ENCODE measurements at regions not wholly inside any gene's neighbourhood (a gene's known extent, or its start where the extent isn't known, plus 50 kb on each side); places are given as distances from the start of the nearest gene placed in this dataset.
"Not testable (repeated sequence)": the region's sequence is repeated elsewhere in the genome, so short reads cannot be mapped to it uniquely, and the experiment has no call there.

GRCh38 chr14:71770431-71770830 lies 161.8 kb upstream of the RGS6 start:
- Histone ChIP-seq H3K27me3 (ENCODE audit: low read length) (no peaks in the 10 kb centered on the region; the same call in 1 of the 2 replicates), H2AFZ (ENCODE audit: low read depth, low read length, severe bottlenecking) (no peak overlapping the region), H4K20me1 (ENCODE audit: low read depth, low read length) (no peaks in the 10 kb centered on the region)

GRCh38 chr14:71771421-71771820 lies 160.8 kb upstream of the RGS6 start:
- H3K4me3 ChIP-seq (ENCODE audit: insufficient read depth, low read length, poor library complexity, severe bottlenecking); H3F3A ChIP-seq (ENCODE audit: insufficient read depth); H3K9ac ChIP-seq (ENCODE audit: low read length); H3K9me2 ChIP-seq (replicated peaks; ENCODE audit: insufficient read depth, low read length); H2AFZ ChIP-seq (ENCODE audit: low read depth, low read length, severe bottlenecking); H3K27me3 ChIP-seq (ENCODE audit: low read length); H3K36me3 ChIP-seq (ENCODE audit: low read length); H3K9me3 ChIP-seq (ENCODE audit: insufficient read depth, low read length); H3K79me2 ChIP-seq (ENCODE audit: insufficient read depth, low read length); H3K27ac ChIP-seq (ENCODE audit: low read depth, low read length); H4K20me1 ChIP-seq (ENCODE audit: low read depth, low read length); H3K4me2 ChIP-seq (ENCODE audit: low read depth, low read length, poor library complexity, severe bottlenecking): not testable (repeated sequence)

More at GRCh38 chr14:71770431-71770830, 161.8 kb upstream of the RGS6 start:
- Histone ChIP-seq H3K9me2 (replicated peaks; ENCODE audit: insufficient read depth, low read length) (no peaks in the 10 kb centered on the region), H3K4me3 (ENCODE audit: insufficient read depth, low read length, poor library complexity, severe bottlenecking) (no peak overlapping the region), H3K9ac (ENCODE audit: low read length) (no peak overlapping the region), H3K36me3 (ENCODE audit: low read length) (no peaks in the 10 kb centered on the region), H3K27ac (ENCODE audit: low read depth, low read length) (no peak overlapping the region), H3F3A (ENCODE audit: insufficient read depth) (no peaks in the 10 kb centered on the region), H3K4me2 (ENCODE audit: low read depth, low read length, poor library complexity, severe bottlenecking) (no peak overlapping the region), H3K9me3 (ENCODE audit: insufficient read depth, low read length) (no peaks in the 10 kb centered on the region), H3K79me2 (ENCODE audit: insufficient read depth, low read length) (no peaks in the 10 kb centered on the region)
- TF ChIP-seq EZH2phosphoT487 (conservative IDR thresholded peaks at IDR 0.05; ENCODE audit: low read length): no peak
- no peak for TF ChIP-seq CTCF (IDR thresholded peaks at IDR 0.05; ENCODE audit: insufficient read depth, low read length, poor library complexity, severe bottlenecking)

GRCh38 chr14:71771996-71772395 lies 160.2 kb upstream of the RGS6 start:
- not testable (repeated sequence) for H3K4me3 ChIP-seq (ENCODE audit: insufficient read depth, low read length, poor library complexity, severe bottlenecking); H3K9me2 ChIP-seq (replicated peaks; ENCODE audit: insufficient read depth, low read length); H3K79me2 ChIP-seq (ENCODE audit: insufficient read depth, low read length); H3K27me3 ChIP-seq (ENCODE audit: low read length); H4K20me1 ChIP-seq (ENCODE audit: low read depth, low read length); H3K9ac ChIP-seq (ENCODE audit: low read length); H3K9me3 ChIP-seq (ENCODE audit: insufficient read depth, low read length); H3K27ac ChIP-seq (ENCODE audit: low read depth, low read length); H3F3A ChIP-seq (ENCODE audit: insufficient read depth); H3K4me2 ChIP-seq (ENCODE audit: low read depth, low read length, poor library complexity, severe bottlenecking); H2AFZ ChIP-seq (ENCODE audit: low read depth, low read length, severe bottlenecking); H3K36me3 ChIP-seq (ENCODE audit: low read length)

GRCh38 chr14:71773898-71774481 lies 158.2 kb upstream of the RGS6 start:
- no peak for TF ChIP-seq EZH2phosphoT487 (conservative IDR thresholded peaks at IDR 0.05; ENCODE audit: low read length)
- no peak for TF ChIP-seq CTCF (IDR thresholded peaks at IDR 0.05; ENCODE audit: insufficient read depth, low read length, poor library complexity, severe bottlenecking)
- Histone ChIP-seq H4K20me1 (ENCODE audit: low read depth, low read length) (no peaks in the 10 kb centered on the region), H3K27ac (ENCODE audit: low read depth, low read length) (no peak overlapping the region), H3K9me2 (replicated peaks; ENCODE audit: insufficient read depth, low read length) (no peaks in the 10 kb centered on the region), H3K9me3 (ENCODE audit: insufficient read depth, low read length) (no peaks in the 10 kb centered on the region), H3K27me3 (ENCODE audit: low read length) (no peaks in the 10 kb centered on the region; the same call in 1 of the 2 replicates), H3F3A (ENCODE audit: insufficient read depth) (no peaks in the 10 kb centered on the region), H3K36me3 (ENCODE audit: low read length) (no peaks in the 10 kb centered on the region), H3K4me3 (ENCODE audit: insufficient read depth, low read length, poor library complexity, severe bottlenecking) (no peak overlapping the region), H3K9ac (ENCODE audit: low read length) (no peak overlapping the region), H3K4me2 (ENCODE audit: low read depth, low read length, poor library complexity, severe bottlenecking) (no peak overlapping the region), H2AFZ (ENCODE audit: low read depth, low read length, severe bottlenecking) (no peak overlapping the region), H3K79me2 (ENCODE audit: insufficient read depth, low read length) (no peaks in the 10 kb centered on the region)

Measured in SU-DHL-6 (cell line).